ENCODE measurements at regions not wholly inside any gene's neighbourhood (a gene's known extent, or its start where the extent isn't known, plus 50 kb on each side); places are given as distances from the start of the nearest gene placed in this dataset.
"Not testable (repeated sequence)": the region's sequence is repeated elsewhere in the genome, so short reads cannot be mapped to it uniquely, and the experiment has no call there.

DNA sequence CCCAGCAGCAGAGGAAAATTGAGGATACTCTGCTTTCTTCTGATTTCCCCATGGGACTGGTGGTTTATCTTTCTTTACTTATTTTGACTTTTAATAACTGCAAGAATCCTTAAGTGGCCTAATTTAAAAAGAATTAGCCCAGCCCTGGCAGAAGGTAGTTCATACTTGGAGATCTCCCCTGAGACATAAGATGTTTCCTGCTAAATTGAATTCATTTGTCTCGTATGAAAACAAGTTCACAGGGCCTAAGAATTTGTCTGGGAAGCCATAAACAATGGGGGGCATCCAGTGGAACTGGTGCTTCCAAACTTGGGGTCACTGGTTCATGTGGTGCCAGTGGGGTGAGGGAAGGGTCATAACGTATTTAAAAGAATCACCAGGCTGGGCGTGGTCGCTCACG is 283.1 kb upstream of the RASGRP1 start:
- H3K4me1 Mint-ChIP-seq (ENCODE audit: low read depth) = peaks cover 13% of the 10 kb centered on the region
- H3K27me3 Mint-ChIP-seq = peaks cover 2% of the 10 kb centered on the region
- H3K9me3 Mint-ChIP-seq = no peaks in the 10 kb centered on the region
- no peak overlapping the region for H3K4me3 Mint-ChIP-seq
- no peak overlapping the region for H3K27ac Mint-ChIP-seq
- intact Hi-C loops (cut with micrococcal nuclease) = no loop called here
- no peaks in the 10 kb centered on the region for H3K36me3 Mint-ChIP-seq (ENCODE audit: low read depth)

DNA sequence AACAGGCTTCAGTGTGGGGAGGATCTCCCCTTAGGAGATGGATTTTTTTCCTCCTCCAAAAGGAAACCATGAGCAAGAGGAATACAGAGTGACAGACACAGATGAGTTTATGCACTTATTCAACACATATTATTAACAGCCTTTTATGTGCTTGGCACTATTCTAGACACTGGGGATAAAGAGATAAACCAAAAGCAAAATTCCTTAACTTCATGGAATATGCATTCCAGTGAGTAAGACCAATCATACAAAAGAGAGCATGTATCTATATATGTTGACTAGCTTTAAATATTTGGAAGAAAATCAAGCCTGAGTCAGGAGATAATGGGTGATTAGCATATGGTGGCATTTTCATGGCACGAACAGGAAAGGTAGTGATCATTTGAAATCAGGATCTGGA is 284.4 kb upstream of the RASGRP1 start:
- Mint-ChIP-seq H3K9me3 (no peaks in the 10 kb centered on the region), H3K4me1 (ENCODE audit: low read depth) (peaks cover 6% of the 10 kb centered on the region), H3K27me3 (peaks cover 2% of the 10 kb centered on the region), H3K4me3 (no peak overlapping the region), H3K36me3 (ENCODE audit: low read depth) (no peaks in the 10 kb centered on the region), H3K27ac (no peak overlapping the region)
- intact Hi-C loops (cut with micrococcal nuclease) = no loop called here

- H3K9me3 Mint-ChIP-seq; H3K4me1 Mint-ChIP-seq (ENCODE audit: low read depth); intact Hi-C loops (cut with micrococcal nuclease); H3K36me3 Mint-ChIP-seq (ENCODE audit: low read depth); H3K4me3 Mint-ChIP-seq; H3K27me3 Mint-ChIP-seq; H3K27ac Mint-ChIP-seq: not testable (repeated sequence)
These were observed 287.6 kb upstream of the RASGRP1 start for GRCh38 chr15:38852188-38852587.

GRCh38 chr15:38853608-38854007 is 289.0 kb upstream of the RASGRP1 start:
- Mint-ChIP-seq H3K4me3 (no peak overlapping the region), H3K27me3 (peaks cover 9% of the 10 kb centered on the region), H3K4me1 (ENCODE audit: low read depth) (no peaks in the 10 kb centered on the region), H3K27ac (no peak overlapping the region), H3K9me3 (no peaks in the 10 kb centered on the region), H3K36me3 (ENCODE audit: low read depth) (no peaks in the 10 kb centered on the region)
- intact Hi-C loops (cut with micrococcal nuclease) = no loop called here

DNA sequence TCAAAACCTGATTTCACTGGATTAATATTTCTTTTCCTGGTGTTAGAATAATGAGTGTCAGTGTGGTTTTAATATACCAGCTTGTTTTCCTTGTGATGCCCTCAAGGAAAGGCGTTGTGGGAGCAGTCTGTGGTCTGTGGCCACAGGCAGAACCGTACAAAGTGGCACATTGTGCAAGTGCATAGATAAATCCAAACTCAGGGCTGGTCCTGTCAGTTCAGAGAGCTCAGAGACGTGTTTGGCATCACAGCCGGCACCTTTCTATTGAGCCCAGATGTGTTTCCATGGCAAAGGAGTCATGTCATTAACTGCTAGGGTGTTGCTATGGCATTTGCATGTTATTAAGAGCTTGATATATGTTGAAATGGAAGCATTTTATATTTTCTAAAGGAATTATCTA is 289.9 kb upstream of the RASGRP1 start:
- Mint-ChIP-seq H3K27me3 (peaks cover 7% of the 10 kb centered on the region), H3K4me1 (ENCODE audit: low read depth) (peaks cover 3% of the 10 kb centered on the region), H3K27ac (no peak overlapping the region), H3K4me3 (no peak overlapping the region), H3K9me3 (no peaks in the 10 kb centered on the region), H3K36me3 (ENCODE audit: low read depth) (no peaks in the 10 kb centered on the region)
- intact Hi-C loops (cut with micrococcal nuclease) = no loop called here

DNA sequence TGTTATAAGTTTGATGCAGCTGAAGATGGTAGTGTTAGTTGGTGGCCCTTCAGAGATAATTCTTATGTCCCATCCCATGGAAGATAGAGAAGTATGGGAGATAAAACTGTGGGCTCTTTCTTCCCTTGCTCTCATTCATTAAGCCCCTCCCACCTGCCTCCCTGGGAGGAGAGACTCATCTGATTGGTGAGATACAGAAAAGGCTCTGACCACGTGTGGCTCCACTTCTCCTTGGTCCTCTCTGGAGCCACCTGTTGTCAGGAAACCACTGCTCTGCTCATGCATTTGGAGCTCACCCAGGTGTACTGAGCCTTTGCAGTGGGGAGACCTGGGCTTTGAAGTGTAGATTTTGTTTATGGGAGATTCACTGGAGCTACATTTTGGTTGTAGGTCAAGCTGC is 293.2 kb upstream of the RASGRP1 start:
- Mint-ChIP-seq H3K27ac (no peak overlapping the region), H3K9me3 (no peaks in the 10 kb centered on the region), H3K4me3 (no peak overlapping the region), H3K4me1 (ENCODE audit: low read depth) (peaks cover 31% of the 10 kb centered on the region), H3K27me3 (peaks cover 7% of the 10 kb centered on the region), H3K36me3 (ENCODE audit: low read depth) (no peaks in the 10 kb centered on the region)
- intact Hi-C loops (cut with micrococcal nuclease) = no loop called here

GRCh38 chr15:38859574-38859973 is 295.0 kb upstream of the RASGRP1 start:
- Mint-ChIP-seq H3K9me3 (no peaks in the 10 kb centered on the region), H3K27ac (peak overlapping the region; percentile 59), H3K36me3 (ENCODE audit: low read depth) (no peaks in the 10 kb centered on the region), H3K4me3 (no peak overlapping the region), H3K4me1 (ENCODE audit: low read depth) (peaks cover 41% of the 10 kb centered on the region), H3K27me3 (peaks cover 3% of the 10 kb centered on the region)
- intact Hi-C loops (cut with micrococcal nuclease) = no loop called here

- peaks cover 47% of the 10 kb centered on the region for H3K4me1 Mint-ChIP-seq (ENCODE audit: low read depth)
- H3K9me3 Mint-ChIP-seq = no peaks in the 10 kb centered on the region
These were observed 295.6 kb upstream of the RASGRP1 start for GRCh38 chr15:38860253-38860652.

DNA sequence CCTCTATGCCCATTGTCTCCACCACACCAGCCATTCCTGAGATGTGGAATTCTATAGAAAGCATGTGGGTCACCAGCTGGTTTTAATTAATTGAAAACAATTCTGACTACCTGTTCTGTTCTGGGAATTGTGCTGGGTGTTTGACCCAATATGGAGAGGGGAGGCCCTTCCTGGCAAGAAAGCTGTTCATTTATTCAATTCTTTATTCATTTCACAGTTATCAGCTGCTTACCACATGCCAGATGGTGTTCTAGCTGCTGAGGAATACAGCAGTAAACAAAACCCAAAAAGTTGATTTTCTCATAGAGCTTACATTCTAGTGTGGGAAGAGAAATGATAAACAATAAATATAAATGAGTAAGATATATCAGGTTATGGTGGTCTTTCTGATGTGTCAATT is 296.1 kb upstream of the RASGRP1 start:
- intact Hi-C loops (cut with micrococcal nuclease) = no loop called here
- H3K4me1 Mint-ChIP-seq (ENCODE audit: low read depth) = peaks cover 52% of the 10 kb centered on the region
- peak overlapping the region; percentile 59 for H3K27ac Mint-ChIP-seq
- H3K9me3 Mint-ChIP-seq = no peaks in the 10 kb centered on the region
- no peaks in the 10 kb centered on the region for H3K27me3 Mint-ChIP-seq
- H3K36me3 Mint-ChIP-seq (ENCODE audit: low read depth) = no peaks in the 10 kb centered on the region
- no peak overlapping the region for H3K4me3 Mint-ChIP-seq

More at GRCh38 chr15:38860253-38860652, 295.6 kb upstream of the RASGRP1 start:
- Mint-ChIP-seq H3K36me3 (ENCODE audit: low read depth) (no peaks in the 10 kb centered on the region), H3K27me3 (no peaks in the 10 kb centered on the region), H3K4me3 (no peak overlapping the region), H3K27ac (peak overlapping the region; percentile 59)
- intact Hi-C loops (cut with micrococcal nuclease) = no loop called here

- no peaks in the 10 kb centered on the region for H3K9me3 Mint-ChIP-seq
- no peak overlapping the region for H3K27ac Mint-ChIP-seq
- peaks cover 56% of the 10 kb centered on the region for H3K4me1 Mint-ChIP-seq (ENCODE audit: low read depth)
- intact Hi-C loops (cut with micrococcal nuclease) = no loop called here
- no peak overlapping the region for H3K4me3 Mint-ChIP-seq
- no peaks in the 10 kb centered on the region for H3K27me3 Mint-ChIP-seq
- H3K36me3 Mint-ChIP-seq (ENCODE audit: low read depth) = no peaks in the 10 kb centered on the region
These were observed 296.5 kb upstream of the RASGRP1 start for GRCh38 chr15:38861108-38861507.

DNA sequence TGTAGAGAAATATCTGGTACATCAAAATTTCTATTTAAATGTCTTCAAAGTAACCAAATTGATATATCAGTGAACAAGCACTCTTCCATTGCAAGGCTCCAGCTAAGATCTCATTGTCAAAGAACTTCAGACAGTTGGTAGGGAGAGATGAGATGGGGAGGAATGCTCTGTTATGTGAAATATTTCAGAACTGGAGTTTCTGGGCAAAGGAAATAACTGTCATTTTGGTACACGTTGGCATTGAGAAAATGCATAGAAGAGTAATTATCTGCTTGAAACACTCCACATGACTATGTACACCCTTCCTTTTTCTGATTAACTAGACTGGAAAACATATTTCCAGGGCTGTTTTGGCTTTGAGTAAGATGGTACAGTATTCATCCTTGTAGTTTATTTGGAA is 297.5 kb upstream of the RASGRP1 start:
- Mint-ChIP-seq H3K27ac (no peak overlapping the region), H3K4me3 (no peak overlapping the region), H3K27me3 (no peaks in the 10 kb centered on the region), H3K36me3 (ENCODE audit: low read depth) (no peaks in the 10 kb centered on the region), H3K9me3 (no peaks in the 10 kb centered on the region), H3K4me1 (ENCODE audit: low read depth) (peaks cover 66% of the 10 kb centered on the region)
- intact Hi-C loops (cut with micrococcal nuclease) = no loop called here

GRCh38 chr15:38863381-38863780 is 298.8 kb upstream of the RASGRP1 start:
- intact Hi-C loops (cut with micrococcal nuclease) = no loop called here
- Mint-ChIP-seq H3K9me3 (no peaks in the 10 kb centered on the region), H3K36me3 (ENCODE audit: low read depth) (no peaks in the 10 kb centered on the region), H3K27ac (peak overlapping the region; percentile 8), H3K27me3 (no peaks in the 10 kb centered on the region), H3K4me3 (no peak overlapping the region), H3K4me1 (ENCODE audit: low read depth) (peaks cover 68% of the 10 kb centered on the region)

GRCh38 chr15:38864122-38864521 is 299.5 kb upstream of the RASGRP1 start:
- Mint-ChIP-seq H3K4me1 (ENCODE audit: low read depth) (peaks cover 68% of the 10 kb centered on the region), H3K4me3 (no peak overlapping the region)

GRCh38 chr15:38864827-38865581 is 300.4 kb upstream of the RASGRP1 start:
- intact Hi-C loops (cut with micrococcal nuclease) = no loop called here
- no peaks in the 10 kb centered on the region for H3K27me3 Mint-ChIP-seq
- peaks cover 69% of the 10 kb centered on the region for H3K4me1 Mint-ChIP-seq (ENCODE audit: low read depth)
- peak overlapping the region; percentile 84 for H3K27ac Mint-ChIP-seq
- peaks cover 8% of the 10 kb centered on the region for H3K9me3 Mint-ChIP-seq
- no peak overlapping the region for H3K4me3 Mint-ChIP-seq
- no peaks in the 10 kb centered on the region for H3K36me3 Mint-ChIP-seq (ENCODE audit: low read depth)

More at GRCh38 chr15:38864122-38864521, 299.5 kb upstream of the RASGRP1 start:
- peak overlapping the region; percentile 84 for H3K27ac Mint-ChIP-seq
- H3K27me3 Mint-ChIP-seq = no peaks in the 10 kb centered on the region
- intact Hi-C loops (cut with micrococcal nuclease) = no loop called here
- no peaks in the 10 kb centered on the region for H3K9me3 Mint-ChIP-seq
- H3K36me3 Mint-ChIP-seq (ENCODE audit: low read depth) = no peaks in the 10 kb centered on the region

GRCh38 chr15:38867556-38867955 is 302.9 kb upstream of the RASGRP1 start:
- Mint-ChIP-seq H3K27me3 (no peaks in the 10 kb centered on the region), H3K4me3 (no peak overlapping the region), H3K4me1 (ENCODE audit: low read depth) (peaks cover 53% of the 10 kb centered on the region), H3K9me3 (peaks cover 17% of the 10 kb centered on the region), H3K27ac (peak overlapping the region; percentile 41), H3K36me3 (ENCODE audit: low read depth) (no peaks in the 10 kb centered on the region)
- intact Hi-C loops (cut with micrococcal nuclease) = no loop called here

Measured in dendritic cell treated with granulocyte-macrophage colony-stimulating factor and Interleukin-4, amounts not matched to agents 40 ng/mL and 50 ng/mL, for 4 days (primary cell).